A673 (cell line): ENCODE measurements at regions not wholly inside any gene's neighbourhood (a gene's known extent, or its start where the extent isn't known, plus 50 kb on each side); places are given as distances from the start of the nearest gene placed in this dataset.

ENCODE experiments used
- EZH2 ChIP-seq: fragments of 200-600 bp; sonication (generic); IDR thresholded peaks from 2 replicates; pipeline ENCODE4 v1.6.1; 2017; ENCODE audit warnings: borderline replicate concordance, low read depth, mild to moderate bottlenecking, mixed read lengths, antibody characterized with exemption, low read length; ENCODE audit not compliant: poor library complexity, severe bottlenecking
- TF ChIP-seq, protein P1 (sequence below): fragments of 300-800, 200-600 bp; sonication (generic); conservative IDR thresholded peaks from 2 replicates; pipeline ENCODE4 v1.5.1; 2017; ENCODE audit warnings: low read depth, mild to moderate bottlenecking, antibody characterized with exemption, low read length, moderate library complexity, mixed read lengths

DNA sequence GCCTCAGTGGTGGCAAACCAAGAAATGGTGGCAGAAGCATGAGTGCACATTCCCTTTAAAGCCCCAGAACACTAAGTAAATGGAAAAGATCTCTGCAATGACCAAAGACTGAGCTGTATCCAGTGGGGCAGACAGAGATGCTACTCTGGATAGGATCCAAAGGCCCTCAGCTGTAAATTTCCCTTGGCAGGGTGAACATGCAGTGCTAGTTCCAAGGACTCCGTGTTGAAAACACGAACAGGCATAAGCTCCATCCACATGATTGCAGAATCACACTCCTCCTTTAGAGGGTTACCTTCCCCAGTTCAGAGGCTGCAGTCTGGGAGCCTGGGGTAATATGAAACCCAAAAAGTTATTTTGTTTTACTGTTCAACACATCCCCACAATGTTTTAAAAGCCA is 98.6 kb upstream of the KLF7 start:
- TF ChIP-seq, protein P1, sequence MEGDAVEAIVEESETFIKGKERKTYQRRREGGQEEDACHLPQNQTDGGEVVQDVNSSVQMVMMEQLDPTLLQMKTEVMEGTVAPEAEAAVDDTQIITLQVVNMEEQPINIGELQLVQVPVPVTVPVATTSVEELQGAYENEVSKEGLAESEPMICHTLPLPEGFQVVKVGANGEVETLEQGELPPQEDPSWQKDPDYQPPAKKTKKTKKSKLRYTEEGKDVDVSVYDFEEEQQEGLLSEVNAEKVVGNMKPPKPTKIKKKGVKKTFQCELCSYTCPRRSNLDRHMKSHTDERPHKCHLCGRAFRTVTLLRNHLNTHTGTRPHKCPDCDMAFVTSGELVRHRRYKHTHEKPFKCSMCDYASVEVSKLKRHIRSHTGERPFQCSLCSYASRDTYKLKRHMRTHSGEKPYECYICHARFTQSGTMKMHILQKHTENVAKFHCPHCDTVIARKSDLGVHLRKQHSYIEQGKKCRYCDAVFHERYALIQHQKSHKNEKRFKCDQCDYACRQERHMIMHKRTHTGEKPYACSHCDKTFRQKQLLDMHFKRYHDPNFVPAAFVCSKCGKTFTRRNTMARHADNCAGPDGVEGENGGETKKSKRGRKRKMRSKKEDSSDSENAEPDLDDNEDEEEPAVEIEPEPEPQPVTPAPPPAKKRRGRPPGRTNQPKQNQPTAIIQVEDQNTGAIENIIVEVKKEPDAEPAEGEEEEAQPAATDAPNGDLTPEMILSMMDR = no peak
- no peak for TF ChIP-seq EZH2
